D721Med (cell line): ENCODE measurements at regions not wholly inside any gene's neighbourhood (a gene's known extent, or its start where the extent isn't known, plus 50 kb on each side); places are given as distances from the start of the nearest gene placed in this dataset.

Experiments
- DNase-seq: peaks from one replicate; pipeline ENCODE4 v3.0.0; 2011; ENCODE audit warnings: low spot score; ENCODE audit not compliant: insufficient read length
- FAIRE-seq: peaks from 2 replicates; lab custom pipeline; 2011; peaks lifted over from hg19 to GRCh38; lab: Jason Lieb, UNC
- CTCF ChIP-seq: IDR thresholded peaks from 2 replicates; pipeline ENCODE4 v1.5.1; 2012; ENCODE audit warnings: mild to moderate bottlenecking, control low read depth; ENCODE audit not compliant: insufficient read depth; ENCODE audit errors: missing control alignments

- no peak for FAIRE-seq
- DNase-seq, result no peak
- no peak for TF ChIP-seq CTCF
Measured at GRCh38 chr4:174138616-174139015, 144.9 kb downstream of the FBXO8 start.

- FAIRE-seq (no peak), DNase-seq (no peak)
- no peak for TF ChIP-seq CTCF
Measured at GRCh38 chr4:174137698-174138097, 145.8 kb downstream of the FBXO8 start.

GRCh38 chr4:174135936-174136406 is 147.5 kb downstream of the FBXO8 start:
- DNase-seq (no peak), FAIRE-seq (no peak)
- TF ChIP-seq CTCF, result no peak

- DNase-seq (no peak), FAIRE-seq (no peak)
- TF ChIP-seq CTCF, result no peak
Measured at GRCh38 chr4:174135530-174135929, 147.9 kb downstream of the FBXO8 start.

GRCh38 chr4:174134361-174134760 is 149.1 kb downstream of the FBXO8 start:
- no peak for DNase-seq
- no peak for FAIRE-seq
- no peak for TF ChIP-seq CTCF

GRCh38 chr4:174133551-174133950 is 149.9 kb downstream of the FBXO8 start:
- FAIRE-seq (no peak), DNase-seq (no peak)
- TF ChIP-seq CTCF, result no peak

GRCh38 chr4:174131901-174132300 is 151.6 kb downstream of the FBXO8 start:
- FAIRE-seq, result no peak
- TF ChIP-seq CTCF, result no peak
- no peak for DNase-seq
